ENCODE measurements at regions not wholly inside any gene's neighbourhood (a gene's known extent, or its start where the extent isn't known, plus 50 kb on each side); places are given as distances from the start of the nearest gene placed in this dataset.

DNA sequence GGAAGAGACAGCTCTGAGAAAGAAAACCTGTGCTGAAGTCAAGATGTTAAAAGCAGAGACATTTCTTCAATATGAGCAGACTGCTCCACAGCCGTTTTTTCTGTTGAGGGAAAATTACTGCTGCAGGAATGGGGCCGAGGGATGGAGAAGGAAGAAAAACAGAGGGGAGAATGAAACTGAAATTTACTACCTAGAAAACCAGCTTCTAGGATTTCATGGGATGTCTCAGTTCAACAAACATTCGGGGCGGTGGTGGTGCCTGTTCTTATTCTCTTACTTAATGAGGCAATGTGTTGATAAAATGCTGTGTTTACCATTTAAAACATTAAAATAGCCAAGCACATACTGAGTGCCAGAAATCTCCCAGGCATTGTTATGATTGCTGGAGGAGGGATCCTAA, 557.1 kb upstream of the MEX3C start:
- CTCF ChIA-PET = no interaction called here
- Mint-ChIP-seq H3K9me3 (ENCODE audit: low read depth, unreplicated experiment) (no peaks in the 10 kb centered on the region), H3K27me3 (ENCODE audit: unreplicated experiment) (peaks cover 32% of the 10 kb centered on the region), H3K36me3 (ENCODE audit: insufficient read depth, unreplicated experiment) (no peaks in the 10 kb centered on the region), H3K4me3 (ENCODE audit: low read depth, unreplicated experiment) (no peak overlapping the region), H3K4me1 (ENCODE audit: low read depth, unreplicated experiment) (no peaks in the 10 kb centered on the region), H3K27ac (ENCODE audit: unreplicated experiment) (no peak overlapping the region)
- no TSS peak for BruUV-seq (replicated peaks)
- DNase-seq = no peak
- TF ChIP-seq, protein P1, sequence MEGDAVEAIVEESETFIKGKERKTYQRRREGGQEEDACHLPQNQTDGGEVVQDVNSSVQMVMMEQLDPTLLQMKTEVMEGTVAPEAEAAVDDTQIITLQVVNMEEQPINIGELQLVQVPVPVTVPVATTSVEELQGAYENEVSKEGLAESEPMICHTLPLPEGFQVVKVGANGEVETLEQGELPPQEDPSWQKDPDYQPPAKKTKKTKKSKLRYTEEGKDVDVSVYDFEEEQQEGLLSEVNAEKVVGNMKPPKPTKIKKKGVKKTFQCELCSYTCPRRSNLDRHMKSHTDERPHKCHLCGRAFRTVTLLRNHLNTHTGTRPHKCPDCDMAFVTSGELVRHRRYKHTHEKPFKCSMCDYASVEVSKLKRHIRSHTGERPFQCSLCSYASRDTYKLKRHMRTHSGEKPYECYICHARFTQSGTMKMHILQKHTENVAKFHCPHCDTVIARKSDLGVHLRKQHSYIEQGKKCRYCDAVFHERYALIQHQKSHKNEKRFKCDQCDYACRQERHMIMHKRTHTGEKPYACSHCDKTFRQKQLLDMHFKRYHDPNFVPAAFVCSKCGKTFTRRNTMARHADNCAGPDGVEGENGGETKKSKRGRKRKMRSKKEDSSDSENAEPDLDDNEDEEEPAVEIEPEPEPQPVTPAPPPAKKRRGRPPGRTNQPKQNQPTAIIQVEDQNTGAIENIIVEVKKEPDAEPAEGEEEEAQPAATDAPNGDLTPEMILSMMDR (IDR thresholded peaks at IDR 0.05; ENCODE audit: unreplicated experiment) = no peak
- intact Hi-C loops (cut with micrococcal nuclease; ENCODE audit: unreplicated experiment) = no loop called here

DNA sequence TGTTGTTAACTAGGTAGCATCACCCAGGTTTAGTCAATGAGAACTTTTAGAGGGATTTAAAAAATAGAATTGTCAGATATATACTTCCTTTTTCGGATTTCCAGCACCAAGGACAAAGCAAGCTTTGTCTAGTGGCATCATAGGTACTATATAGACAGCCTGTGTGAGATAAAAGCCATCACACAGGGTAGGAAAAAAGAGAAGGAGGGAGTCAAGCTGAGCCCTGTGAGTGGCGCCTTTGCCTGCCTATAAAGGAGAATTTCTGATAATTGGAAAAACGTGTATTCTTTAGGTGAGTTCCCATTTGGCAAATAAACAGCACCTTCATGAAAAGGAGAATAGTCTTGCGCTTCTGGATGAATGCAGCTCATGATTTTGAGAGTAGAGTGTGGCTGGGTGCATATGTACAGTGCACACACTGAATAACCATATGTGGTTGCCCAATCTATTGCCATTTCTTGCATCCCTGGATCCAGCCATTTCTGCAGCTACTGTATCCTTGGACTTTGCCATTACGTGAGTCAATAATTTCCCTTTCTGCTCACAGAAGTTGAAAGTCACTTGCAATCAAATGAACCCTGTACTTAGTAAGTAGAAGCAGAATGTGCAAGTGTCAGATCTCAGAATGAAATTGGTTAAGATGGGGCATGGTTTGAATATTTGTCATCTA, 559.9 kb upstream of the MEX3C start:
- no peak for DNase-seq
- Mint-ChIP-seq H3K9me3 (ENCODE audit: low read depth, unreplicated experiment) (no peaks in the 10 kb centered on the region), H3K36me3 (ENCODE audit: insufficient read depth, unreplicated experiment) (no peaks in the 10 kb centered on the region), H3K27ac (ENCODE audit: unreplicated experiment) (no peak overlapping the region), H3K4me3 (ENCODE audit: low read depth, unreplicated experiment) (no peak overlapping the region), H3K4me1 (ENCODE audit: low read depth, unreplicated experiment) (no peaks in the 10 kb centered on the region), H3K27me3 (ENCODE audit: unreplicated experiment) (peaks cover 32% of the 10 kb centered on the region)
- CTCF ChIA-PET = no interaction called here
- intact Hi-C loops (cut with micrococcal nuclease; ENCODE audit: unreplicated experiment) = no loop called here
- TF ChIP-seq, protein P1 (IDR thresholded peaks at IDR 0.05; ENCODE audit: unreplicated experiment) = no peak
- BruUV-seq (replicated peaks) = no TSS peak

DNA sequence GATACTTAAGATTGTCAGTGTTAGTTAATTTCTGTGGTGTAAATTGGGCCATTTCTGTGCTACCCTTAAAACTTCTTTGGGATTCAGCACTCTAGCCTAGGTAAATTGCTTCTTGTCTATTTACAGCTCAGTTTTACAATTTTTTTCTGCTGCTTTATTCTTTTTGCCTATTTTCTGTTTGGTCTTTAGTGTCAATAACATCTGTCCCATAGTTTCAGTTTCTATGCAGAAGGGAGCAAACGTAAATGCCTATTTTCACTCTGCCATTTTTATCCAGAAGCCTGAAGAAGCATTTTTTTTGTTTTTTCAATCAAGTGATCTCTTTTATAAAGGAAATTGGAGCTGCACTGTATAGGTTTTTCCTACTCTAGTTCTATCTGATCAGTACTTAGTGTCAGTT, 564.9 kb upstream of the MEX3C start:
- DNase-seq = no peak
- Mint-ChIP-seq H3K27me3 (ENCODE audit: unreplicated experiment) (peaks cover 14% of the 10 kb centered on the region), H3K4me1 (ENCODE audit: low read depth, unreplicated experiment) (no peaks in the 10 kb centered on the region), H3K9me3 (ENCODE audit: low read depth, unreplicated experiment) (peaks cover 9% of the 10 kb centered on the region), H3K36me3 (ENCODE audit: insufficient read depth, unreplicated experiment) (no peaks in the 10 kb centered on the region), H3K27ac (ENCODE audit: unreplicated experiment) (no peak overlapping the region), H3K4me3 (ENCODE audit: low read depth, unreplicated experiment) (no peak overlapping the region)
- intact Hi-C loops (cut with micrococcal nuclease; ENCODE audit: unreplicated experiment) = no loop called here
- BruUV-seq (replicated peaks) = no TSS peak
- CTCF ChIA-PET = no interaction called here
- TF ChIP-seq, protein P1 (IDR thresholded peaks at IDR 0.05; ENCODE audit: unreplicated experiment) = no peak

DNA sequence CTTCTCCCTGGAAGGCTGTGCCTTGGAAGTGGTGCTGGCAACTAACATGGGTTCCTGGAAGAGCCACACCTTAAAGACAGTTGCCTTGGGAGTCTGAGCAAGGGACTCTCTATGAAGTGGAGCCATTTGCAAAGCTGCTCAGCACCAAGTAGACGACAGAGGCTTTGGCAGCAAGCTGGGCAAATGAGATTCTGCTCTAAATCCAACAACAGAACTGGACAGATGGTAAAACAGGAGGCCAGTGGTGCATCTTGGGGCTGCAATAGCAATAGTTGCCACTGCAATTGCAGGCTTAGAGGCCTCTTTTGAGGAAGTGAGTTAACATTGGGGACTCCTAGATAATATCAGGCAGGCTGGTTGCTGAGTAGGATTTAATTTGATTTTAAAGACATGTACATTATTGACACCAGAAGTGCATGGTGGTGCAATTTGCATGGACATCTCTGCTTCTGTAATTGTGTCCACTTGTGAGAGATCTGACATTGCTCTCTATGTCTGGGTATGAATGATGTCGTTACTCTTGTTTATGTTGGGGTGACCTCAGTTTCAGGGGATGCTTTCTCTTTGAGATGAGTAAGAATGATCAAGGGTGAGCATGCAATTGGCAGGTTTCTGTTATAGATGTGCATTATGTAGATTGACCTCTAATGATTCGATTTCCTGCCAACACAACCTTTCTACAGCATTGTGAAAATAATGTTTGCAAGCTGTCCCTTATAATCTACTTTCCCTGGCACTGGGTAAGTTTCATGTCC, 568.3 kb upstream of the MEX3C start:
- Mint-ChIP-seq H3K36me3 (ENCODE audit: insufficient read depth, unreplicated experiment) (no peaks in the 10 kb centered on the region), H3K27me3 (ENCODE audit: unreplicated experiment) (peaks cover 14% of the 10 kb centered on the region), H3K9me3 (ENCODE audit: low read depth, unreplicated experiment) (peaks cover 9% of the 10 kb centered on the region), H3K27ac (ENCODE audit: unreplicated experiment) (no peak overlapping the region), H3K4me1 (ENCODE audit: low read depth, unreplicated experiment) (no peaks in the 10 kb centered on the region), H3K4me3 (ENCODE audit: low read depth, unreplicated experiment) (no peak overlapping the region)
- BruUV-seq (replicated peaks) = no TSS peak
- intact Hi-C loops (cut with micrococcal nuclease; ENCODE audit: unreplicated experiment) = no loop called here
- DNase-seq = no peak
- TF ChIP-seq, protein P1 (IDR thresholded peaks at IDR 0.05; ENCODE audit: unreplicated experiment) = no peak
- CTCF ChIA-PET = no interaction called here

All from Calu3 (cell line).